ENCODE measurements at regions not wholly inside any gene's neighbourhood (a gene's known extent, or its start where the extent isn't known, plus 50 kb on each side); places are given as distances from the start of the nearest gene placed in this dataset.

DNA sequence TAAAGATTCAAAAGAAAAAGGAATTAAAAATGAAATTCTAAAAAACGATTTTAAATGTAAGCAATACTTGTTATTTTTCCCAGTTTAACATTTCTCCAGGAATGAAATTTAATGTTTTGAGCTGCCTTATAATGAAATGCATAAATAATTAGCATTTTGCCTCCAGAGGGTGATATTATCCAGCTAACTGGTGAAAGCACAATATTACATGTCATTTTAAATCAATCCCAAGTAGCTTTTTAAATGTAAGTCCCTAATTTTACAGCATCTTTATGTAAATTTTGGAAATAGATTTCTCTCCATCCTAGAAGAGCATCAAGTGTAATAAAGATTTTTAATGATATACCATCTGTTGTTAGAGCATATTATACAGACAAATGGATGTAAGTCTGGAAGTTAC, 139.1 kb upstream of the P2RY1 start:
- TF ChIP-seq, protein P1, sequence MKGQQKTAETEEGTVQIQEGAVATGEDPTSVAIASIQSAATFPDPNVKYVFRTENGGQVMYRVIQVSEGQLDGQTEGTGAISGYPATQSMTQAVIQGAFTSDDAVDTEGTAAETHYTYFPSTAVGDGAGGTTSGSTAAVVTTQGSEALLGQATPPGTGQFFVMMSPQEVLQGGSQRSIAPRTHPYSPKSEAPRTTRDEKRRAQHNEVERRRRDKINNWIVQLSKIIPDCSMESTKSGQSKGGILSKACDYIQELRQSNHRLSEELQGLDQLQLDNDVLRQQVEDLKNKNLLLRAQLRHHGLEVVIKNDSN (IDR thresholded peaks at IDR 0.05) = no peak
- TF ChIP-seq, protein P2, sequence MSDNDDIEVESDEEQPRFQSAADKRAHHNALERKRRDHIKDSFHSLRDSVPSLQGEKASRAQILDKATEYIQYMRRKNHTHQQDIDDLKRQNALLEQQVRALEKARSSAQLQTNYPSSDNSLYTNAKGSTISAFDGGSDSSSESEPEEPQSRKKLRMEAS (IDR thresholded peaks at IDR 0.05) = no peak
- TF ChIP-seq EP300 (IDR thresholded peaks at IDR 0.05; ENCODE audit: borderline replicate concordance) = no peak
- TF ChIP-seq YY1 (IDR thresholded peaks at IDR 0.05; ENCODE audit: low read depth) = no peak
- TF ChIP-seq TAF1 (IDR thresholded peaks at IDR 0.05; ENCODE audit: low read depth) = no peak
- no peak for TF ChIP-seq ZBTB7A (IDR thresholded peaks at IDR 0.05; ENCODE audit: low read depth)
- no peak for TF ChIP-seq EGR1 (IDR thresholded peaks at IDR 0.05)
- TF ChIP-seq NFIC (IDR thresholded peaks at IDR 0.05) = no peak
- no peak for TF ChIP-seq CREB1 (IDR thresholded peaks at IDR 0.05; ENCODE audit: low read depth)
- TF ChIP-seq TCF12 (IDR thresholded peaks at IDR 0.05; ENCODE audit: low read depth) = no peak
- TF ChIP-seq TEAD4 (IDR thresholded peaks at IDR 0.05) = no peak
- no peak for TF ChIP-seq CEBPB (IDR thresholded peaks at IDR 0.05)
- TF ChIP-seq, protein P3, sequence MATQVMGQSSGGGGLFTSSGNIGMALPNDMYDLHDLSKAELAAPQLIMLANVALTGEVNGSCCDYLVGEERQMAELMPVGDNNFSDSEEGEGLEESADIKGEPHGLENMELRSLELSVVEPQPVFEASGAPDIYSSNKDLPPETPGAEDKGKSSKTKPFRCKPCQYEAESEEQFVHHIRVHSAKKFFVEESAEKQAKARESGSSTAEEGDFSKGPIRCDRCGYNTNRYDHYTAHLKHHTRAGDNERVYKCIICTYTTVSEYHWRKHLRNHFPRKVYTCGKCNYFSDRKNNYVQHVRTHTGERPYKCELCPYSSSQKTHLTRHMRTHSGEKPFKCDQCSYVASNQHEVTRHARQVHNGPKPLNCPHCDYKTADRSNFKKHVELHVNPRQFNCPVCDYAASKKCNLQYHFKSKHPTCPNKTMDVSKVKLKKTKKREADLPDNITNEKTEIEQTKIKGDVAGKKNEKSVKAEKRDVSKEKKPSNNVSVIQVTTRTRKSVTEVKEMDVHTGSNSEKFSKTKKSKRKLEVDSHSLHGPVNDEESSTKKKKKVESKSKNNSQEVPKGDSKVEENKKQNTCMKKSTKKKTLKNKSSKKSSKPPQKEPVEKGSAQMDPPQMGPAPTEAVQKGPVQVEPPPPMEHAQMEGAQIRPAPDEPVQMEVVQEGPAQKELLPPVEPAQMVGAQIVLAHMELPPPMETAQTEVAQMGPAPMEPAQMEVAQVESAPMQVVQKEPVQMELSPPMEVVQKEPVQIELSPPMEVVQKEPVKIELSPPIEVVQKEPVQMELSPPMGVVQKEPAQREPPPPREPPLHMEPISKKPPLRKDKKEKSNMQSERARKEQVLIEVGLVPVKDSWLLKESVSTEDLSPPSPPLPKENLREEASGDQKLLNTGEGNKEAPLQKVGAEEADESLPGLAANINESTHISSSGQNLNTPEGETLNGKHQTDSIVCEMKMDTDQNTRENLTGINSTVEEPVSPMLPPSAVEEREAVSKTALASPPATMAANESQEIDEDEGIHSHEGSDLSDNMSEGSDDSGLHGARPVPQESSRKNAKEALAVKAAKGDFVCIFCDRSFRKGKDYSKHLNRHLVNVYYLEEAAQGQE (IDR thresholded peaks at IDR 0.05; ENCODE audit: low read depth) = no peak
- TF ChIP-seq FOXM1 (IDR thresholded peaks at IDR 0.05; ENCODE audit: borderline replicate concordance, low read depth) = no peak
- no peak for TF ChIP-seq RAD21 (IDR thresholded peaks at IDR 0.05; ENCODE audit: low read depth)

DNA sequence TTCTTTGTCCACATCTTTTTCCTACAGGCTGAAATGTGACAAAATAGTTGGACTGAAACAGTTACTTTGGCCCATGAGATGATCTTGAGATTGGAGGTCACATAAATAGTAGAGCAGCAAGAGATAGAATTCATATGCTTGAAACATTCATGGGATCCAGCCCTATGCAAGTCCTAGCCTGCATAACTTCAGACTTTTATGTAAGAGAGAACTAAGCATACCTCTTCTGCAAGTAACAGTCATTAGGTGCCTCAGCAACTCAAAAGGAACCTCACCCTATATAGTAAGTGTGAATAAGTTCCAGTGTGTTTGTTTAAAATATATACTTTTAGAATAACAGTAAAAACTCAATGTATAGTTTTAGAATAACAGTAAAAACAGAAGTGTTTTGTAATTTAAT, 138.0 kb upstream of the P2RY1 start:
- TF ChIP-seq NFIC (IDR thresholded peaks at IDR 0.05) (no peak), CEBPB (IDR thresholded peaks at IDR 0.05) (no peak), ZBTB7A (IDR thresholded peaks at IDR 0.05; ENCODE audit: low read depth) (no peak), TAF1 (IDR thresholded peaks at IDR 0.05; ENCODE audit: low read depth) (no peak), YY1 (IDR thresholded peaks at IDR 0.05; ENCODE audit: low read depth) (no peak), CREB1 (IDR thresholded peaks at IDR 0.05; ENCODE audit: low read depth) (no peak), TCF12 (IDR thresholded peaks at IDR 0.05; ENCODE audit: low read depth) (no peak), RAD21 (IDR thresholded peaks at IDR 0.05; ENCODE audit: low read depth) (no peak), EP300 (IDR thresholded peaks at IDR 0.05; ENCODE audit: borderline replicate concordance) (no peak), FOXM1 (IDR thresholded peaks at IDR 0.05; ENCODE audit: borderline replicate concordance, low read depth) (no peak), EGR1 (IDR thresholded peaks at IDR 0.05) (no peak), TEAD4 (IDR thresholded peaks at IDR 0.05) (no peak)
- TF ChIP-seq, protein P3 (IDR thresholded peaks at IDR 0.05; ENCODE audit: low read depth) = no peak
- TF ChIP-seq, protein P2 (IDR thresholded peaks at IDR 0.05) = no peak
- TF ChIP-seq, protein P1 (IDR thresholded peaks at IDR 0.05) = no peak

DNA sequence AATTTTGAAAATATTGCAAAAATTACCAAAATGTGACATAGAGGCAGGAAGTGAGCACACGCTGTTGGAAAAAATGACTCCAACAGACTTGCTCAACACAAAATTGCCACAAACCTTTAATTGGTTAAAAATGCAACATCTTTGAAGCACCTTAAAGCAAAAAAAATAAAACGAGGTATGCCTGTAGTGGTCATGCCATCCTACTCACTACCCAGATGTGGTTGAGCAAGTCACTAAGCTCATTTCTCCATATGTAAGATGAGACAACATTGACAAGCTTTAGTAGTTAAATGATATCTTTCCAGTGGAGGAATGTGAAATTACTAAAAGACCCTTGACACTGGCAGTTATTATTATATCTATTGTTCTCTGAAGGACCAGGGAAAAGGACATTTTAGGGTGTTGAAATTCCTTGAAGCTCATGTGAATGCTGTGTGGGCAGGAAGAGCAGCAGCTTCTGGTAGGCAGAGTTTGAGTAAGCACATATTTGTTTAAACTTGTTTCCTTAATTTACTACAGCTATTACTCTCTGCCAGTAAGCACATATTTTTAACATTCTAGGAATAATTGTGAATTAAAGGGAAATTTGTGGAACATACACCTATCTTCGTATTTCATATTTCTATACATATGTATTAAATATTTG, 131.6 kb upstream of the P2RY1 start:
- no peak for TF ChIP-seq RAD21 (IDR thresholded peaks at IDR 0.05; ENCODE audit: low read depth)
- TF ChIP-seq FOXM1 (IDR thresholded peaks at IDR 0.05; ENCODE audit: borderline replicate concordance, low read depth) = no peak
- TF ChIP-seq, protein P3 (IDR thresholded peaks at IDR 0.05; ENCODE audit: low read depth) = no peak
- no peak for TF ChIP-seq NFIC (IDR thresholded peaks at IDR 0.05)
- TF ChIP-seq EP300 (IDR thresholded peaks at IDR 0.05; ENCODE audit: borderline replicate concordance) = no peak
- TF ChIP-seq ZBTB7A (IDR thresholded peaks at IDR 0.05; ENCODE audit: low read depth) = no peak
- no peak for TF ChIP-seq CEBPB (IDR thresholded peaks at IDR 0.05)
- no peak for TF ChIP-seq EGR1 (IDR thresholded peaks at IDR 0.05)
- no peak for TF ChIP-seq CREB1 (IDR thresholded peaks at IDR 0.05; ENCODE audit: low read depth)
- TF ChIP-seq YY1 (IDR thresholded peaks at IDR 0.05; ENCODE audit: low read depth) = no peak
- TF ChIP-seq, protein P1 (IDR thresholded peaks at IDR 0.05) = no peak
- TF ChIP-seq, protein P2 (IDR thresholded peaks at IDR 0.05) = no peak
- no peak for TF ChIP-seq TEAD4 (IDR thresholded peaks at IDR 0.05)
- no peak for TF ChIP-seq TAF1 (IDR thresholded peaks at IDR 0.05; ENCODE audit: low read depth)
